OCI-LY7 (cell line): ENCODE measurements at regions not wholly inside any gene's neighbourhood (a gene's known extent, or its start where the extent isn't known, plus 50 kb on each side); places are given as distances from the start of the nearest gene placed in this dataset.
"Not testable (repeated sequence)": the region's sequence is repeated elsewhere in the genome, so short reads cannot be mapped to it uniquely, and the experiment has no call there.

Experiments
- CTCF ChIP-seq: fragments of 200-600 bp; sonication (generic); conservative IDR thresholded peaks from 2 replicates; pipeline ENCODE4 v1.5.1; 2014; ENCODE audit warnings: mild to moderate bottlenecking, antibody characterized with exemption, low read length, moderate library complexity, mixed read lengths
- EZH2phosphoT487 ChIP-seq: fragments of 200-600 bp; sonication (generic); IDR thresholded peaks from 2 replicates; pipeline ENCODE4 v1.6.1; 2018; ENCODE audit warnings: low read depth, borderline replicate concordance, mild to moderate bottlenecking, mixed run types, antibody characterized with exemption, low read length, moderate library complexity, mixed read lengths

- not testable (repeated sequence) for TF ChIP-seq CTCF, EZH2phosphoT487
Observed at GRCh38 chrX:101738411-101738810, 78.8 kb upstream of the ARMCX2 start.
